NCI-H2171 treated with DMSO at 0.1 percent for 48 hours (cell line): ENCODE measurements at regions not wholly inside any gene's neighbourhood (a gene's known extent, or its start where the extent isn't known, plus 50 kb on each side); places are given as distances from the start of the nearest gene placed in this dataset.

Experiments
- DNase-seq: peaks from one replicate; lab custom pipeline; 2025; lab: John Stamatoyannopoulos, UW

GRCh38 chr10:120983721-120984120, 132.6 kb downstream of the WDR11 start:
- no peak for DNase-seq

GRCh38 chr10:120984221-120984620, 133.1 kb downstream of the WDR11 start:
- DNase-seq = no peak

- no peak for DNase-seq
Observed at GRCh38 chr10:120987359-120987758, 136.2 kb downstream of the WDR11 start.

GRCh38 chr10:120988751-120989150, 137.6 kb downstream of the WDR11 start:
- no peak for DNase-seq

- no peak for DNase-seq
Observed at GRCh38 chr10:120989279-120989678, 138.1 kb downstream of the WDR11 start.

- DNase-seq = no peak
Observed at GRCh38 chr10:120989996-120990598, 138.9 kb downstream of the WDR11 start.

- no peak for DNase-seq
Observed at GRCh38 chr10:120990831-120991230, 139.7 kb downstream of the WDR11 start.

- no peak for DNase-seq
Observed at GRCh38 chr10:120993089-120993488, 141.9 kb downstream of the WDR11 start.

GRCh38 chr10:120995768-120996167, 144.6 kb downstream of the WDR11 start:
- no peak for DNase-seq

GRCh38 chr10:120996456-120997034, 145.4 kb downstream of the WDR11 start:
- DNase-seq = no peak

- DNase-seq = no peak
Observed at GRCh38 chr10:120997313-120997712, 146.2 kb downstream of the WDR11 start.

- no peak for DNase-seq
Observed at GRCh38 chr10:120997756-120998155, 146.6 kb downstream of the WDR11 start.

- no peak for DNase-seq
Observed at GRCh38 chr10:120998251-120998650, 147.1 kb downstream of the WDR11 start.

- no peak for DNase-seq
Observed at GRCh38 chr10:120998782-120999285, 147.7 kb downstream of the WDR11 start.

GRCh38 chr10:120999868-121000267, 148.7 kb downstream of the WDR11 start:
- no peak for DNase-seq

- no peak for DNase-seq
Observed at GRCh38 chr10:121002586-121003205, 151.5 kb downstream of the WDR11 start.

- no peak for DNase-seq
Observed at GRCh38 chr10:121005948-121006587, 154.9 kb downstream of the WDR11 start.

- no peak for DNase-seq
Observed at GRCh38 chr10:121007264-121007663, 156.1 kb downstream of the WDR11 start.

- no peak for DNase-seq
Observed at GRCh38 chr10:121015916-121016315, 164.8 kb downstream of the WDR11 start.

GRCh38 chr10:121024905-121025584, 173.9 kb downstream of the WDR11 start:
- DNase-seq = no peak

- DNase-seq = no peak
Observed at GRCh38 chr10:121025731-121026130, 174.6 kb downstream of the WDR11 start.

GRCh38 chr10:121027371-121027770, 176.2 kb downstream of the WDR11 start:
- DNase-seq = peak; percentile 94
